Cardiac muscle cell (in vitro differentiated cells and primary cell): ENCODE measurements at regions not wholly inside any gene's neighbourhood (a gene's known extent, or its start where the extent isn't known, plus 50 kb on each side); places are given as distances from the start of the nearest gene placed in this dataset.
A peak's percentile ranks its signal among the peaks of the same experiment; 100 is the strongest.

Experiments
- DNase-seq, 2 donors: peaks; one replicate each; pipeline versions ENCODE4 v3.0.0 to v3.0.0-alpha.2; 2010 to 2017; ENCODE audit warnings: low read depth in 1 of 2, low spot score in 1 of 2
- H3K27ac ChIP-seq: fragments of 200-600 bp; sonication (generic); 2 replicates; pipeline ENCODE4 v1.5.1; 2016
- H3K27me3 ChIP-seq: fragments of 200-600 bp; sonication (generic); 2 replicates; pipeline ENCODE4 v1.6.0; 2016; ENCODE audit warnings: control low read depth
- H3K36me3 ChIP-seq: fragments of 200-600 bp; sonication (generic); 2 replicates; pipeline ENCODE4 v1.5.1; 2016; ENCODE audit warnings: control low read depth
- H3K4me1 ChIP-seq: fragments of 200-600 bp; sonication (generic); 2 replicates; pipeline ENCODE4 v1.8.1; 2017; ENCODE audit warnings: low read depth, mild to moderate bottlenecking, mixed run types
- H3K4me3 ChIP-seq: fragments of 200-600 bp; sonication (generic); 2 replicates; pipeline ENCODE4 v1.5.1; 2016; ENCODE audit warnings: mild to moderate bottlenecking
- H3K9me3 ChIP-seq: fragments of 200-600 bp; sonication (generic); 2 replicates; pipeline ENCODE4 v1.5.1; 2017; ENCODE audit warnings: low read depth, mild to moderate bottlenecking, control low read depth
- TF ChIP-seq, protein P1 (sequence below): IDR thresholded peaks from 2 replicates; pipeline ENCODE4 v1.5.1; 2012; ENCODE audit warnings: low read depth, mild to moderate bottlenecking, low read length

- TF ChIP-seq, protein P1, sequence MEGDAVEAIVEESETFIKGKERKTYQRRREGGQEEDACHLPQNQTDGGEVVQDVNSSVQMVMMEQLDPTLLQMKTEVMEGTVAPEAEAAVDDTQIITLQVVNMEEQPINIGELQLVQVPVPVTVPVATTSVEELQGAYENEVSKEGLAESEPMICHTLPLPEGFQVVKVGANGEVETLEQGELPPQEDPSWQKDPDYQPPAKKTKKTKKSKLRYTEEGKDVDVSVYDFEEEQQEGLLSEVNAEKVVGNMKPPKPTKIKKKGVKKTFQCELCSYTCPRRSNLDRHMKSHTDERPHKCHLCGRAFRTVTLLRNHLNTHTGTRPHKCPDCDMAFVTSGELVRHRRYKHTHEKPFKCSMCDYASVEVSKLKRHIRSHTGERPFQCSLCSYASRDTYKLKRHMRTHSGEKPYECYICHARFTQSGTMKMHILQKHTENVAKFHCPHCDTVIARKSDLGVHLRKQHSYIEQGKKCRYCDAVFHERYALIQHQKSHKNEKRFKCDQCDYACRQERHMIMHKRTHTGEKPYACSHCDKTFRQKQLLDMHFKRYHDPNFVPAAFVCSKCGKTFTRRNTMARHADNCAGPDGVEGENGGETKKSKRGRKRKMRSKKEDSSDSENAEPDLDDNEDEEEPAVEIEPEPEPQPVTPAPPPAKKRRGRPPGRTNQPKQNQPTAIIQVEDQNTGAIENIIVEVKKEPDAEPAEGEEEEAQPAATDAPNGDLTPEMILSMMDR: no peak
- H3K4me1 ChIP-seq: no peaks in the 10 kb centered on the region
- H3K27me3 ChIP-seq: peaks cover 26% of the 10 kb centered on the region
- H3K36me3 ChIP-seq: no peaks in the 10 kb centered on the region
- no peaks in the 10 kb centered on the region for H3K9me3 ChIP-seq
- no peak for DNase-seq
- no peak overlapping the region for H3K27ac ChIP-seq
- H3K4me3 ChIP-seq: no peak overlapping the region
Measured at GRCh38 chr1:204803607-204804006, 67.1 kb upstream of the NFASC start.

DNA sequence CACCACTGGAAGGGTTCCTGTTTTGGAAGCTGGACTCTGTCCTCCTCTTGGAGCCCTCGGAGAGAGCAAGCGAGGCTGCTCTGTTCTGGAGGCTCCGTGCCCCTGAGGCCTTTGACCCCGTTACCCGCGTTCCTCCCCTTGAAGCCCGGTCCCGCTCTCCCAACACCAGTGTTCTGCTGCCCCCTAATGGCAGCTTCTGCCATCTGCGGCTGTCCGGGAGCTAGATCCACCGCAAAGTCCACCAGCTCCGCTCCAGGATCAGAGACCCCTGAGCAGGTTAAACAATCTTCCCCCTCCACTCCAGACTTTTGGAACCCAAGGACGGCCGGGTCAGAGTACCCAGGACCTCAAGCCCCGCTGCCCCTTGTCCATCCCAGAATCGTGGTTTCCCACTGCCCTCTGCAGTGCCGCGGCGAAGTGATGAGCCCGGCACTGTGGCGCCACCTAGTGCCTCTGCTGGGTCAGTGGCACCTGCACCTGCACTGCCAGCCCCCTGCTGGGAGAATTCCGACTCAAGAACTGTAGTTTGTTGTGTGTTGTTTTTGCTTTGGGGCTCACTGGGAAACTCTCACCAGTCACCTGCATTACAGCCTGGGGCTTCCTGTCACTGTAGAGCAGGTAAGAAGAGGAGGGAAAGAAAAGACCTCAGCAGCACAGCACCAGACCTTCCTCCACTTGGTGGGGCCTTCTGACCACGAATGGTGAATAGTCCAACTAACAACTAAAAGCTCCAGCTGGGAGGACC, 63.5 kb upstream of the NFASC start:
- Histone ChIP-seq H3K9me3 (no peaks in the 10 kb centered on the region), H3K4me3 (peak overlapping the region; percentile 46), H3K27ac (no peak overlapping the region), H3K36me3 (no peaks in the 10 kb centered on the region), H3K27me3 (peaks cover 14% of the 10 kb centered on the region), H3K4me1 (no peaks in the 10 kb centered on the region)
- DNase-seq: peak; percentile 76 to 89
- TF ChIP-seq, protein P1: peak; percentile 99

GRCh38 chr1:204809488-204809887, 61.2 kb upstream of the NFASC start:
- Histone ChIP-seq H3K27ac (no peak overlapping the region), H3K9me3 (no peaks in the 10 kb centered on the region), H3K4me1 (no peaks in the 10 kb centered on the region), H3K36me3 (no peaks in the 10 kb centered on the region), H3K27me3 (peaks cover 6% of the 10 kb centered on the region), H3K4me3 (no peak overlapping the region)
- no peak for DNase-seq
- TF ChIP-seq, protein P1: no peak

GRCh38 chr1:204812842-204813241, 57.8 kb upstream of the NFASC start:
- no peaks in the 10 kb centered on the region for H3K36me3 ChIP-seq
- H3K27ac ChIP-seq: no peak overlapping the region
- DNase-seq: peak in 1 of 2 donors; percentile 8
- TF ChIP-seq, protein P1: no peak
- no peaks in the 10 kb centered on the region for H3K9me3 ChIP-seq
- no peak overlapping the region for H3K4me3 ChIP-seq
- no peaks in the 10 kb centered on the region for H3K4me1 ChIP-seq
- peaks cover 6% of the 10 kb centered on the region for H3K27me3 ChIP-seq

DNA sequence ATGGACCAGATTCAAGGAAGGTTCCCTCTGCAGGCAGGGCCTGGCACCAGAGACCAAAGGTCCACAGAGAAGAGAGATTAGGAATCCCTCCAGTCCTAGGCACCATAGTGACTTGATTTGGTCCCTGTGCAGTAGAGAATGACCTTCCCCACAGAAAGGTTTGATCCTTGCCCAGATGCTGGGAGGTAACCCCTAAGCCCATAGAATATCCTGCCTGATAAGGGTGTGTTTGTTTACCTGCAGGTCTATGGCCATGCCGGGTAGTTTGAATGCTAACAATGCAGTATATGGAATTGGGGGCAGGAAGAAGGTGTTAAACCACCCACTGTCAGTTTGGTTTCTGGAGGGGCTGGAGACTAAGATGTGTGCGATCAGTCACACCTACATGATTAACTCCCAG, 57.1 kb upstream of the NFASC start:
- H3K36me3 ChIP-seq: no peaks in the 10 kb centered on the region
- H3K9me3 ChIP-seq: no peaks in the 10 kb centered on the region
- TF ChIP-seq, protein P1: no peak
- no peak for DNase-seq
- no peak overlapping the region for H3K27ac ChIP-seq
- no peak overlapping the region for H3K4me3 ChIP-seq
- H3K4me1 ChIP-seq: no peaks in the 10 kb centered on the region
- peaks cover 6% of the 10 kb centered on the region for H3K27me3 ChIP-seq
